ENCODE measurements at regions not wholly inside any gene's neighbourhood (a gene's known extent, or its start where the extent isn't known, plus 50 kb on each side); places are given as distances from the start of the nearest gene placed in this dataset.

DNA sequence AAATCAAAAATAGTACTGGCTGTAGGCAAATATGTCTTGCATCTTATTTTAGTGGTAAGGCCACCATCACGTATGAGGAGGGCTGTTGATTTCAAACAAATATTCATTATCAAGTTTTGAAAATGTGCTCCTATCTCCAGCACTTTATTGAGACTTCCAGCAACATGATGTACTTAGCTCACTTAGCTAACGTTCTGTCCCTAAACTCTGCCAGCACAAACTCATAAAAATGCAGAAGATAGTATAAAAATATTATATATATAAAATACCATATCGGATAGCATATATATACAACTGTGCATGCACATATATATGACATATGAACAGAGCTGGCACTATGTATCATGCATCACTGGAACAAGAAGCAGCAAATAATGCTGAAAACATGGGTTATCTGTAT, 762.3 kb downstream of the C6orf118 start:
- in situ Hi-C loops (cut with MboI) = no loop called here
- 1% methylated on average over 3 of the region's 3 CpGs for WGBS (ENCODE audit: insufficient coverage, low coverage, missing lambda C conversion rate)
- Histone ChIP-seq H3K9ac (ENCODE audit: insufficient read depth in 1 of 2, low read depth in 2 of 2, low read length in 2 of 2) (no peak overlapping the region), H4K20me1 (replicated peaks; ENCODE audit: control insufficient read depth, insufficient read depth, low read length) (no peaks in the 10 kb centered on the region), H3K9me1 (ENCODE audit: control insufficient read depth, insufficient read depth, low read length) (no peaks in the 10 kb centered on the region), H3K4me3 (no peak overlapping the region), H2AFZ (ENCODE audit: low read depth, low read length) (no peak overlapping the region), H3K27me3 (ENCODE audit: control insufficient read depth in 2 of 2, insufficient read depth in 2 of 2, low read length in 2 of 2) (no peaks in the 10 kb centered on the region), H3K27ac (ENCODE audit: extremely low read depth, low read depth, low read length) (no peak overlapping the region), H3K36me3 (ENCODE audit: control insufficient read depth, insufficient read depth, low read length) (no peaks in the 10 kb centered on the region), H3K9me3 (replicated peaks; ENCODE audit: control insufficient read depth, insufficient read depth, low read depth, low read length) (no peaks in the 10 kb centered on the region; the same call in 1 of the 2 replicates), H3K4me1 (replicated peaks in 1 of 2; ENCODE audit: control insufficient read depth in 2 of 2, insufficient read depth in 2 of 2, low read length in 2 of 2) (no peaks in the 10 kb centered on the region), H3K4me2 (ENCODE audit: insufficient read depth, low read length) (no peak overlapping the region), H3K79me2 (ENCODE audit: control insufficient read depth, insufficient read depth, low read length) (no peaks in the 10 kb centered on the region)
- ATAC-seq = no peak
- ChIA-PET POLR2A (no interaction called here), CTCF (ENCODE audit: low intra/inter-chr PET ratio) (no interaction called here)
- intact Hi-C loops (cut with micrococcal nuclease) = no loop called here
- FAIRE-seq = no peak
- DNase-seq (ENCODE audit: extremely low read depth in 1 of 4, low spot score in 3 of 4) = no peak
- BruUV-seq (replicated peaks) = no TSS peak
- TF ChIP-seq, protein P1, sequence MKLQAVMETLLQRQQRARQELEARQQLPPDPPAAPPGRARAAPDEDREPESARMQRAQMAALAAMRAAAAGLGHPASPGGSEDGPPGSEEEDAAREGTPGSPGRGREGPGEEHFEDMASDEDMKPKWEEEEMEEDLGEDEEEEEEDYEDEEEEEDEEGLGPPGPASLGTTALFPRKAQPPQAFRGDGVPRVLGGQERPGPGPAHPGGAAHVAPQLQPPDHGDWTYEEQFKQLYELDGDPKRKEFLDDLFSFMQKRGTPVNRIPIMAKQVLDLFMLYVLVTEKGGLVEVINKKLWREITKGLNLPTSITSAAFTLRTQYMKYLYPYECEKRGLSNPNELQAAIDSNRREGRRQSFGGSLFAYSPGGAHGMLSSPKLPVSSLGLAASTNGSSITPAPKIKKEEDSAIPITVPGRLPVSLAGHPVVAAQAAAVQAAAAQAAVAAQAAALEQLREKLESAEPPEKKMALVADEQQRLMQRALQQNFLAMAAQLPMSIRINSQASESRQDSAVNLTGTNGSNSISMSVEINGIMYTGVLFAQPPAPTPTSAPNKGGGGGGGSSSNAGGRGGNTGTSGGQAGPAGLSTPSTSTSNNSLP (IDR thresholded peaks at IDR 0.05; ENCODE audit: borderline replicate concordance, low read depth, low read length) = no peak
- TF ChIP-seq NR3C1 (CRISPR knock-in tag; IDR thresholded peaks at IDR 0.05) (no peak), ILK (tag; IDR thresholded peaks at IDR 0.05; ENCODE audit: borderline replicate concordance, low read depth) (no peak), PHF21A (IDR thresholded peaks at IDR 0.05; ENCODE audit: borderline replicate concordance, low read depth) (no peak), MCM7 (IDR thresholded peaks at IDR 0.05) (no peak), TAF9B (IDR thresholded peaks at IDR 0.05; ENCODE audit: partially characterized antibody) (no peak), ZNF589 (CRISPR knock-in tag; IDR thresholded peaks at IDR 0.05; ENCODE audit: low read depth) (no peak), U2AF1 (optimal IDR thresholded peaks at IDR 0.05; ENCODE audit: low read depth, low read length) (no peak), MYNN (IDR thresholded peaks at IDR 0.05) (no peak), MYNN (CRISPR knock-in tag; IDR thresholded peaks at IDR 0.05) (no peak), EHMT2 (IDR thresholded peaks at IDR 0.05) (no peak), SMARCB1 (IDR thresholded peaks at IDR 0.05; ENCODE audit: insufficient read length, low read depth) (no peak), PRDM10 (IDR thresholded peaks at IDR 0.05; ENCODE audit: partially characterized antibody) (no peak), XRCC5 (IDR thresholded peaks at IDR 0.05; ENCODE audit: low read depth, low read length) (no peak)
- TF ChIP-seq, protein P2, sequence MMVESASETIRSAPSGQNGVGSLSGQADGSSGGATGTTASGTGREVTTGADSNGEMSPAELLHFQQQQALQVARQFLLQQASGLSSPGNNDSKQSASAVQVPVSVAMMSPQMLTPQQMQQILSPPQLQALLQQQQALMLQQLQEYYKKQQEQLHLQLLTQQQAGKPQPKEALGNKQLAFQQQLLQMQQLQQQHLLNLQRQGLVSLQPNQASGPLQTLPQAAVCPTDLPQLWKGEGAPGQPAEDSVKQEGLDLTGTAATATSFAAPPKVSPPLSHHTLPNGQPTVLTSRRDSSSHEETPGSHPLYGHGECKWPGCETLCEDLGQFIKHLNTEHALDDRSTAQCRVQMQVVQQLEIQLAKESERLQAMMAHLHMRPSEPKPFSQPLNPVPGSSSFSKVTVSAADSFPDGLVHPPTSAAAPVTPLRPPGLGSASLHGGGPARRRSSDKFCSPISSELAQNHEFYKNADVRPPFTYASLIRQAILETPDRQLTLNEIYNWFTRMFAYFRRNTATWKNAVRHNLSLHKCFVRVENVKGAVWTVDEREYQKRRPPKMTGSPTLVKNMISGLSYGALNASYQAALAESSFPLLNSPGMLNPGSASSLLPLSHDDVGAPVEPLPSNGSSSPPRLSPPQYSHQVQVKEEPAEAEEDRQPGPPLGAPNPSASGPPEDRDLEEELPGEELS (CRISPR knock-in tag; IDR thresholded peaks at IDR 0.05; ENCODE audit: borderline replicate concordance) = no peak

Measured in K562 (cell line).